HUES48 (cell line): ENCODE measurements at regions not wholly inside any gene's neighbourhood (a gene's known extent, or its start where the extent isn't known, plus 50 kb on each side); places are given as distances from the start of the nearest gene placed in this dataset.
"Not testable (repeated sequence)": the region's sequence is repeated elsewhere in the genome, so short reads cannot be mapped to it uniquely, and the experiment has no call there.

Source experiments
- H3K27ac ChIP-seq: one replicate; pipeline ENCODE4 v1.7.0; 2013; ENCODE audit warnings: low read depth, low read length, inconsistent platforms
- H3K27me3 ChIP-seq: 2 replicates; pipeline ENCODE4 v1.6.1; 2013; ENCODE audit warnings: mild to moderate bottlenecking, low read length; ENCODE audit not compliant: control insufficient read depth, insufficient read depth
- H3K36me3 ChIP-seq: 2 replicates; pipeline ENCODE4 v1.6.1; 2013; ENCODE audit warnings: low read length; ENCODE audit not compliant: control insufficient read depth, insufficient read depth
- H3K4me1 ChIP-seq: 2 replicates; pipeline ENCODE4 v1.6.1; 2013; ENCODE audit warnings: mild to moderate bottlenecking, low read length; ENCODE audit not compliant: control insufficient read depth, insufficient read depth
- H3K4me3 ChIP-seq: 2 replicates; pipeline ENCODE4 v1.5.1; 2013; ENCODE audit warnings: mild to moderate bottlenecking, low read depth, low read length
- H3K9ac ChIP-seq: 2 replicates; pipeline ENCODE4 v1.6.1; 2013; ENCODE audit warnings: mild to moderate bottlenecking, low read depth, low read length, moderate library complexity
- H3K9me3 ChIP-seq: 2 replicates; pipeline ENCODE4 v1.6.1; 2013; ENCODE audit warnings: low read length; ENCODE audit not compliant: control insufficient read depth, insufficient read depth

- H3K9ac ChIP-seq, H3K27ac ChIP-seq, H3K4me1 ChIP-seq, H3K4me3 ChIP-seq, H3K9me3 ChIP-seq, H3K27me3 ChIP-seq, H3K36me3 ChIP-seq: not testable (repeated sequence)
Measured at GRCh38 chr20:58031350-58031749, 197.1 kb downstream of the ANKRD60 start.

- H3K4me1 ChIP-seq: no peaks in the 10 kb centered on the region
- H3K27me3 ChIP-seq: no peaks in the 10 kb centered on the region
- no peaks in the 10 kb centered on the region for H3K36me3 ChIP-seq
- no peak overlapping the region for H3K9ac ChIP-seq
- no peak overlapping the region for H3K27ac ChIP-seq
- H3K4me3 ChIP-seq: no peak overlapping the region
- H3K9me3 ChIP-seq: no peaks in the 10 kb centered on the region
Measured at GRCh38 chr20:58028123-58028522, 200.3 kb downstream of the ANKRD60 start.

DNA sequence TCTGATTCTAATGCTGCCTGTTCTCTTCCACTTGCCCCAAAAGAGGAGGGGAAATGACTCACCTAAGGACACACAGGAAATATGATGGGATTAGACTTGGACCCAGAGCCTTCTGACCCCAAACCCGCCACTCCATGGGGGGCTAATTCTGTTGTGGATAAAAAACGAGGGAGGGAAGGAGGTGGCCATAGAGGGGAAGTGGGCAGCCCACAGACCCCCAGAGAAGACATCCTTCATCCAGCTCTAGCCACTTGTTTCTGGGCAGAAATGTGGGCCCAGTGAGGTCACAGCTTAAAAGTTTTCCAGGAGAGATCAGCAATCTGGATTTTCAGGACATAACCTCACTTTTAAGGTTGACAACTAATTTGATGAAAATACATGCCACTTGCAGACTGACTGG, 202.1 kb downstream of the ANKRD60 start:
- Histone ChIP-seq H3K9me3 (no peaks in the 10 kb centered on the region), H3K27ac (no peak overlapping the region), H3K4me1 (no peaks in the 10 kb centered on the region), H3K4me3 (no peak overlapping the region), H3K9ac (no peak overlapping the region), H3K27me3 (no peaks in the 10 kb centered on the region), H3K36me3 (no peaks in the 10 kb centered on the region)

DNA sequence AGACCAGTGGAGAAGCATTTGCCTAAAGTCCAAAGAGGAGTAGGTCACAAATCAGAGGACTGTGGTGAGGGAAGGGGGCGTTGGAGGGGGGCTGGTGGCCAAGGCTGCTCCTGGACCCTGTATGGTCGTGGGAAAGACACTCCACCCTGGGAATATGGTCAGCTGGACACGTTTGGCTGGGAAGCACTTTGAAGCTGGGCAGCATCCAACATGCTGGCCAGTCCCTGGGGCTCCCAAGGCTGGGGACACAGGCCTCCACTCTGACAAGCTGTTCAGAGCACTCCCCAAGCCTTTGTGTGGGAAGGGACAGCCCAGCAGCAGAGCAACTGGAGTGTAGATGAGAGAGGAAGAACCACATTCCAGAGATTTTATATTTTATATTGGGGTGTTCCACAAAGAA, 203.2 kb downstream of the ANKRD60 start:
- H3K9ac ChIP-seq: no peak overlapping the region
- H3K9me3 ChIP-seq: no peaks in the 10 kb centered on the region
- H3K27me3 ChIP-seq: no peaks in the 10 kb centered on the region
- no peaks in the 10 kb centered on the region for H3K4me1 ChIP-seq
- H3K36me3 ChIP-seq: no peaks in the 10 kb centered on the region
- no peak overlapping the region for H3K27ac ChIP-seq
- H3K4me3 ChIP-seq: no peak overlapping the region

DNA sequence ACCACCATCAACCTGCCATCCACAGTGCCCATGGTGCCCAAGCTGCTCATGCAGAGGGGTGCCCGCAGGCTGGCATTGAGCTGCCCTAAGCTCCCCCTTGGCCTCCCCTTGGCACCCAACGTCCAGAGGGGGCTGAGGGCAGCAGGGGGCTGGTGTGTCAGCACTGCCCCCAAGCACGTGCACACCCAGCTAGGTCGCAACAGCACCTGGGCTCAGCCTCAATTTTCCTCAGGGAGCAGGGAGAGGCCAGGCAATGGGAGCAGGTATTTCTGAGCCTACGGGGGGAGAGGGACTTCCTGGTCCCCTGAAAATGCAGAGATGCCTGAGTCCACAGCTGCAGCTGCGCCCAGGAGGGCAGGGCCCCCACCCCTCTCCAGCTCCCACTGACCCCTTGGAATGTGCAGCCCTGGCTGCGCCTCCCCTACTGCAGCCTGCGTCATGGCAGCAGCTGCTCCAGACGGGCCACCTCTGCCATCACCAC, 204.2 kb downstream of the ANKRD60 start:
- H3K9ac ChIP-seq: no peak overlapping the region
- H3K4me1 ChIP-seq: no peaks in the 10 kb centered on the region
- H3K4me3 ChIP-seq: no peak overlapping the region
- H3K27ac ChIP-seq: no peak overlapping the region
- H3K27me3 ChIP-seq: no peaks in the 10 kb centered on the region
- no peaks in the 10 kb centered on the region for H3K36me3 ChIP-seq
- no peaks in the 10 kb centered on the region for H3K9me3 ChIP-seq

GRCh38 chr20:58023781-58024180, 204.7 kb downstream of the ANKRD60 start:
- H3K36me3 ChIP-seq: no peaks in the 10 kb centered on the region
- H3K27me3 ChIP-seq: no peaks in the 10 kb centered on the region
- H3K4me1 ChIP-seq: no peaks in the 10 kb centered on the region
- no peaks in the 10 kb centered on the region for H3K9me3 ChIP-seq
- H3K27ac ChIP-seq: no peak overlapping the region
- H3K9ac ChIP-seq: no peak overlapping the region
- no peak overlapping the region for H3K4me3 ChIP-seq

GRCh38 chr20:58023346-58023745, 205.1 kb downstream of the ANKRD60 start:
- H3K27me3 ChIP-seq: no peaks in the 10 kb centered on the region
- no peak overlapping the region for H3K27ac ChIP-seq
- no peak overlapping the region for H3K4me3 ChIP-seq
- H3K4me1 ChIP-seq: no peaks in the 10 kb centered on the region
- H3K9ac ChIP-seq: no peak overlapping the region
- H3K36me3 ChIP-seq: no peaks in the 10 kb centered on the region
- no peaks in the 10 kb centered on the region for H3K9me3 ChIP-seq

- no peaks in the 10 kb centered on the region for H3K27me3 ChIP-seq
- no peak overlapping the region for H3K4me3 ChIP-seq
- H3K9me3 ChIP-seq: no peaks in the 10 kb centered on the region
- H3K27ac ChIP-seq: no peak overlapping the region
- H3K9ac ChIP-seq: no peak overlapping the region
- no peaks in the 10 kb centered on the region for H3K36me3 ChIP-seq
- H3K4me1 ChIP-seq: no peaks in the 10 kb centered on the region
Measured at GRCh38 chr20:58022711-58023110, 205.7 kb downstream of the ANKRD60 start.

- Histone ChIP-seq H3K36me3 (no peaks in the 10 kb centered on the region), H3K9ac (no peak overlapping the region), H3K27me3 (no peaks in the 10 kb centered on the region), H3K4me3 (no peak overlapping the region), H3K9me3 (no peaks in the 10 kb centered on the region), H3K4me1 (no peaks in the 10 kb centered on the region), H3K27ac (no peak overlapping the region)
Measured at GRCh38 chr20:58021481-58021880, 207.0 kb downstream of the ANKRD60 start.

DNA sequence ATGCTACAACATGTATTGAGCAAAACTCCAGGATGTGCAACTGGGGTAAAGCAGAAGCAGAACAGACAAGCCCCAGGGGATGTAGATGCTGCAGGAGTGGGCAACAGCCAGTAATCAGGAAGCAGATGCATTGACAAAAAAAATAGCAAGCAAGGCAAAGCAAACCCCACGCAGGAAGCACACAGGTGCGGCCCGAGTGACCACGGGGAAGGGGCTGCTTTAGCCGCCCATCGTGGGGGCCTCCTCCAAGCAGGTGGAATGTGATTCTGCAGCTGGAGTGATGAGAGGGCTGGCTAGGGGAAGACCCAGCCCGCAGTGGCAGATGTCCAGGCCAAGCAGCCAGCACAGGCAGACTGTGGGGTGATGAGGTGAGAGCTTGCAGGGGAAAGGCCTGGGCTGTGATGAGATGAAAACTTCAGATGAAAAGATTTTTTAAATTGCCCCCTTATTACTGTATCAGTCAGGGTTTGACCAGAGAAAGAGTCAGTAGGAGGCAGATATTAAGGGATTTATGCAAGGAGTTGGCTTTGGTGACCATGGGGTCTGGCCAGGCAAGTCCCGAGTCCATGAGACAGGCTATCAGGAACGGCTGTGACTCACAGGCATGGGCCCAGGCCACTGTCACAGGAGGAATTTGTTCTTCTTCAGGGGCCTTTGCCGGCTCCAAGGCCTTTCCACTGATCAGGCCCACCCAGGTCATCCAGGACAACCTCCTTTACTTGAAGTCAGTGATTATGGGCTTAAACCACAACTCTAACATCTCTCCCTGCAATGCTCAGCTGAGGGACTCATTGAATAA, 207.6 kb downstream of the ANKRD60 start:
- H3K4me1 ChIP-seq: no peaks in the 10 kb centered on the region
- no peak overlapping the region for H3K27ac ChIP-seq
- H3K27me3 ChIP-seq: no peaks in the 10 kb centered on the region
- H3K9me3 ChIP-seq: no peaks in the 10 kb centered on the region
- H3K36me3 ChIP-seq: no peaks in the 10 kb centered on the region
- H3K9ac ChIP-seq: no peak overlapping the region
- no peak overlapping the region for H3K4me3 ChIP-seq

GRCh38 chr20:58019850-58020625, 208.4 kb downstream of the ANKRD60 start:
- H3K27ac ChIP-seq: no peak overlapping the region
- no peak overlapping the region for H3K9ac ChIP-seq
- no peaks in the 10 kb centered on the region for H3K9me3 ChIP-seq
- H3K27me3 ChIP-seq: no peaks in the 10 kb centered on the region
- no peaks in the 10 kb centered on the region for H3K36me3 ChIP-seq
- no peaks in the 10 kb centered on the region for H3K4me1 ChIP-seq
- no peak overlapping the region for H3K4me3 ChIP-seq
